ENCODE measurements at regions not wholly inside any gene's neighbourhood (a gene's known extent, or its start where the extent isn't known, plus 50 kb on each side); places are given as distances from the start of the nearest gene placed in this dataset.

DNA sequence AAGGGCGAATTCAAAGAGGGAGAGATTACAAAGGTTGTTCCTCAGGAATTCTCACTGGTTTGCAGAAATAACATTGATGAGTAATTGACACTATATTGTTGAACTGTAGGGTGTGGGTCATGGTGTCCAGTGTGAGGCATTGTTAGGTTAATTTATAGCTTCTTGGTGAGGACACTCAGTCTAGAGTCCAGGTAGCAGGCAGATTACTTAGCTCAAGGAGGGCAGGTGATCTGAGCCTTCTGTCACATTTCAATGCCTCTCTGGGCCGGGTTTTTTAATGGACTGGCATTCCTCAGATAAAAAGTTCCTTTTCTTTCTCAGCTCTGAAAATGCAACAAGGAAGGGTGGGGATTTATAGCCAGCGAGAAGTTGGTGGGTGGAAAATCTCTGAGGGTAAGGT, 194.2 kb upstream of the PROK2 start:
- H3K36me3 ChIP-seq, result no peaks in the 10 kb centered on the region
- H3K4me2 ChIP-seq, result no peak overlapping the region
- H3K27ac ChIP-seq, result no peak overlapping the region
- no peak overlapping the region for H3K4me3 ChIP-seq
- TF ChIP-seq Cebpa-rat (IDR thresholded peaks at IDR 0.05), result no peak
- H3K9me3 ChIP-seq, result no peaks in the 10 kb centered on the region
- H3K27me3 ChIP-seq, result no peaks in the 10 kb centered on the region
- H3K4me1 ChIP-seq, result peaks cover 39% of the 10 kb centered on the region
- H4K20me1 ChIP-seq, result no peaks in the 10 kb centered on the region
- no peak overlapping the region for H3K9ac ChIP-seq

DNA sequence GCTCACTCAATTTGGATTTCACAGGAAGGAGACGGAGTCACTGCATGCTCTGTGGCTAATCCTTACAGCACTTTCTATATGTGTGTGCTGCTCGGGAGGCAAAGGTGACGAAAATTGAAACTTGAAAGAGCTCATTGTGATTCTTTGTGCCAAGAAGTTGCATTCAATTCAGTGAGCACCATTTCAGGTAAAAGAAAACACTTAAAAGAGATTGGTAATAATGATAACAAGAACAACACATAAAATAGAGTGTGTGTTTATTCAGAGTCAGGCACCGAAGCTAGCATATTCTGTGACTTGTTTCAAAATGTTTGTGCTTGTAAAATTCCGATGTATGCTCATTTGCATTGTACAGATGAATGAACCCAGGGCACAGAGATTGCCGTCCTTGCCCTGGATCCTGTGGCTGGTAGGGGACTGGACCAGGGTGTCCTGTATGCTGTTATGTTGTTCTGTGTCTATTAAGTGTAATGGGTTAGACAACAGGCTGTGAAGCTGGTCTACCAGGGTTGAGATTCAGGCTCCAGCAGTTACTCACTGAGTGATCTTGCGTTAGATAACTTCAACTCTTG, 193.3 kb upstream of the PROK2 start:
- H3K9ac ChIP-seq, result no peak overlapping the region
- no peak overlapping the region for H3K4me2 ChIP-seq
- no peaks in the 10 kb centered on the region for H3K9me3 ChIP-seq
- peaks cover 33% of the 10 kb centered on the region for H3K4me1 ChIP-seq
- no peaks in the 10 kb centered on the region for H4K20me1 ChIP-seq
- H3K36me3 ChIP-seq, result no peaks in the 10 kb centered on the region
- no peak overlapping the region for H3K27ac ChIP-seq
- H3K4me3 ChIP-seq, result no peak overlapping the region
- no peak for TF ChIP-seq Cebpa-rat (IDR thresholded peaks at IDR 0.05)
- no peaks in the 10 kb centered on the region for H3K27me3 ChIP-seq

DNA sequence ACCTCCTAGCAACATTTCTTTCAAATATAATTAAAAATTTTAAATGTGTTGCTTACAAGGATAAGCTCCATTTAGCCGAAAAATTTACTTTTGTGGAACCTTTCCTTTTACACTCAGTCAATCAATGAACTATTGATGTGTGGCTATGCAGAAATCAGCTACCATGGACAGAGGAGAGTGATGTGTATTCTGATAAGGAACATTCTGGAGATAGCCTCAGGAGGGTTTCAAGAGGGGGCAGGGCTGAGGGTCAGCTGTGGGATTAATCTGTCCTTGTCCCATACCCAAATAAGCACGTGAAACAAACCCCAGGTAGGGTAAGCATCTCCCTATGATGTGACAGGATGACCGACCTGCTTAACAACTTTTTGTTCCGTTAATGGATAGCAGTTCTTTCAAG, 192.6 kb upstream of the PROK2 start:
- TF ChIP-seq Cebpa-rat (IDR thresholded peaks at IDR 0.05), result no peak
- no peaks in the 10 kb centered on the region for H3K27me3 ChIP-seq

DNA sequence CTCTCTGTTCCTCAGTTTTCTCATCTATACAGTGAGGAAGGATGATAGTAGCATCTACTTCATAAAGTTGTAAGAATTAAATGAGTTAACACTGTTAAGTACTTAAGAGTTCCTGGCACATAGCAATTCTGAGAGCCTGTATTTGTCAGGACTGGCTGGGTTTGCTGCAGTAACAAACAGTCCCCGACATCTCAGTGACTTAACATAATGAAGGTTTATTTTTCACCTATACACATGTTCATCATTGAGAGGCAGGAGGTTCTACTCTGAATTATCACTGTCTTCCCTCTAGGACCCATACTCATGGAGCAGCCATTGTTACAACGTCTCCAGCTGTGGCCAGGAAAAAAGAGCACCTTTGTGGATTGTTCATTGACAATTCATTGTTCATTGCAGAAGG, 190.6 kb upstream of the PROK2 start:
- no peak overlapping the region for H3K9ac ChIP-seq
- no peaks in the 10 kb centered on the region for H3K36me3 ChIP-seq
- H3K4me3 ChIP-seq, result no peak overlapping the region
- peak overlapping the region; percentile 60 for H3K4me2 ChIP-seq
- H4K20me1 ChIP-seq, result no peaks in the 10 kb centered on the region
- no peak overlapping the region for H3K27ac ChIP-seq
- H3K9me3 ChIP-seq, result no peaks in the 10 kb centered on the region
- H3K4me1 ChIP-seq, result peaks cover 47% of the 10 kb centered on the region
- no peaks in the 10 kb centered on the region for H3K27me3 ChIP-seq
- no peak for TF ChIP-seq Cebpa-rat (IDR thresholded peaks at IDR 0.05)

More for the DNA sequence above, 192.6 kb upstream of the PROK2 start:
- no peaks in the 10 kb centered on the region for H3K9me3 ChIP-seq
- H3K9ac ChIP-seq, result no peak overlapping the region
- peaks cover 35% of the 10 kb centered on the region for H3K4me1 ChIP-seq
- H3K36me3 ChIP-seq, result no peaks in the 10 kb centered on the region
- no peaks in the 10 kb centered on the region for H4K20me1 ChIP-seq
- H3K4me3 ChIP-seq, result no peak overlapping the region
- no peak overlapping the region for H3K4me2 ChIP-seq
- no peak overlapping the region for H3K27ac ChIP-seq

DNA sequence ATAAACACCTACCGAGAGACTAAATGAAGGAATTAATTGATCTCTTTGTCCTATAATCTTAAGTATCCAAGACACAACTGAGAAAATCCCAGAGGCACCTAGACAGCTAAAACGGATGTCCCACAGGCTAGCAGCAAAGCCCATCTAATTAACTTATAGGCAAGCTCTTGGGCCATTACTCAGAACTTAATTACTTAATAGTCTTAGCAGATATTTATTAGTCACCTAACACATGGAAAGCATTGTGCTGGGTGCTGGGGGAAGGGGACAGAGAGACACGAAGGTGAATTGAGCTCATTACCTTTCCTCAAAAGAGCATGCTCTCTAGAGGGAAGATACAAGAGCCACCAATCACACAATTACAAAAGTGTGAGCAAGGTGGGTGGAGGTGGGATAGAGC, 189.8 kb upstream of the PROK2 start:
- Histone ChIP-seq H3K36me3 (no peaks in the 10 kb centered on the region), H3K4me1 (peaks cover 47% of the 10 kb centered on the region), H3K9me3 (no peaks in the 10 kb centered on the region), H3K9ac (no peak overlapping the region), H3K4me3 (no peak overlapping the region), H3K27ac (no peak overlapping the region), H4K20me1 (no peaks in the 10 kb centered on the region), H3K27me3 (no peaks in the 10 kb centered on the region), H3K4me2 (no peak overlapping the region)
- no peak for TF ChIP-seq Cebpa-rat (IDR thresholded peaks at IDR 0.05)

DNA sequence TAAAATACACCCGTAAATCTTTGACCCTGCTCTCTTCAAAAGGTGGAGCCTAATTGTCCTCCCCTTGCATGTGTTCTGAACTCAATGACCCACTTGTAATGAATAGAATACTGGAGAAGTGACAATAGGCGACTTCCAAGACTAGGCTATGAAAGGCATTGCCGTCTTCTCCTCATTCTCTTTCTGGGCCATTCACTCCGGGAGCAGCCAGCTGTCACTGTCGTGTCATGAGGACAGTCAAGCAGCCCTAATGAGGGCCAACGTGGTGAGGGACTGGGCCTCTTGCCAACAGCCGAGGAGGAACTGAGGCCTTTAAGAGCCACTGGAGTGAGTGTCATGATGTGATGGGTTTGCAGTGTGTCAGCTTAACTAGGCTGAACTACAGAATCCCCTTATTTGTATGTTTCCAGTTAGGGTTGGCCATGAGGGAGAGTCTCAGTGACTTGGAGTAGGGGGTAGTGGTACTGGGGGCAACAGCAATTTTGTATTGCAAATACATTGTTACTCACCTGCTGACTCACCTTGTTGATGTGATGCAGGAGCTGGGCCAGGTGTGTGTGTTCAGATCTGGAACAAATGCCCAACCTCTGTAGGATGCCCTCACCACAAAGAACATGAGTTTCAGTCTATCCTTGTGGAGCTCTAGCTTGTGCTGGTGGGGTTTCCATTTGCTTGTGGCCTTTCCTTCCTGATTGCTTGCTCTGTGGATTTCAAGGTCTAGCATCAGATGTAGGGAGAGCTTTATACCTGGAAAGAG, 188.5 kb upstream of the PROK2 start:
- Histone ChIP-seq H3K9ac (no peak overlapping the region), H4K20me1 (no peaks in the 10 kb centered on the region), H3K27ac (no peak overlapping the region), H3K36me3 (no peaks in the 10 kb centered on the region), H3K4me1 (peaks cover 47% of the 10 kb centered on the region), H3K4me2 (no peak overlapping the region), H3K9me3 (no peaks in the 10 kb centered on the region), H3K27me3 (no peaks in the 10 kb centered on the region), H3K4me3 (no peak overlapping the region)
- no peak for TF ChIP-seq Cebpa-rat (IDR thresholded peaks at IDR 0.05)

DNA sequence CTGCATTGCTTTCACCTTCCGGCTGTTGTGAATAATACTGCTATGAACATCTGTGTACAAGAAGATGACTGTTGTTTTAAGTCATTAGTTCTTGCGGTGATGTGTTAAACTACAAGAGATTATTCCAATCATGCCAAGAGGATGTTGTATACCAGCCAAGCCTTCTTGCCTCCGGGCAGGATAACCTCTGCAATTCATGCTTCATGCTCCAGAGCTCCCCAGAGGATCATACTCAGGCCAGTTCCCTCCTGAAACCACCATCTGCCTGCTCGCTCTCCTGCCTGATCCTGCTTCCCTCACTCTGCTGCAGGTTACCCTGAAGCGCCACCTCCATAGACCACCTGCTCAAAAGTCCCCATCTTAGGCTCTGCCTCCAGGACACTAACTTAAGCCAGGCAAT, 187.1 kb upstream of the PROK2 start:
- no peak overlapping the region for H3K4me3 ChIP-seq
- H3K27ac ChIP-seq, result no peak overlapping the region
- no peak for TF ChIP-seq Cebpa-rat (IDR thresholded peaks at IDR 0.05)
- H3K4me2 ChIP-seq, result peak overlapping the region; percentile 27
- peaks cover 51% of the 10 kb centered on the region for H3K4me1 ChIP-seq
- H3K9ac ChIP-seq, result no peak overlapping the region
- H3K9me3 ChIP-seq, result no peaks in the 10 kb centered on the region
- H4K20me1 ChIP-seq, result no peaks in the 10 kb centered on the region
- H3K27me3 ChIP-seq, result no peaks in the 10 kb centered on the region
- no peaks in the 10 kb centered on the region for H3K36me3 ChIP-seq

DNA sequence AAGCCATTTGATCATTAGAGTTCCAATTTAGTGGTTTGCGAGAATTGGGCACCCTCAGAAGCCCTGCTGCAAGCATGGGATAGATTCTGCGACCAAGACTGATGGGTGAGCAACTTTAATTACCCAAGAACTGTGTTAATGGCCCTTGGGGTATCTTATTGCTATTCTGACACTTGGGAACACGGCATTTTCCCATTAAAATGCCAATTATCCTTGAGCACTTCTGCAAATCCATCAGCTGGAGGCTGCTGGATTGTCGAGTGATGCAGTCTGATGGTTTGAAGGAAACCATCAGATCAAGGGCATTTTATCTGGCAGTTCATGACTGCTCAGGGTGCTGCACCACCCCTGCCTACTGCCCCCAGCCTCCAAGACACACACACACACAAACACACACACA, 183.6 kb upstream of the PROK2 start:
- H4K20me1 ChIP-seq, result no peaks in the 10 kb centered on the region
- no peak overlapping the region for H3K9ac ChIP-seq
- H3K4me2 ChIP-seq, result no peak overlapping the region
- TF ChIP-seq Cebpa-rat (IDR thresholded peaks at IDR 0.05), result no peak
- peaks cover 58% of the 10 kb centered on the region for H3K4me1 ChIP-seq
- no peaks in the 10 kb centered on the region for H3K9me3 ChIP-seq
- H3K4me3 ChIP-seq, result no peak overlapping the region
- H3K27me3 ChIP-seq, result no peaks in the 10 kb centered on the region
- no peaks in the 10 kb centered on the region for H3K36me3 ChIP-seq
- no peak overlapping the region for H3K27ac ChIP-seq

DNA sequence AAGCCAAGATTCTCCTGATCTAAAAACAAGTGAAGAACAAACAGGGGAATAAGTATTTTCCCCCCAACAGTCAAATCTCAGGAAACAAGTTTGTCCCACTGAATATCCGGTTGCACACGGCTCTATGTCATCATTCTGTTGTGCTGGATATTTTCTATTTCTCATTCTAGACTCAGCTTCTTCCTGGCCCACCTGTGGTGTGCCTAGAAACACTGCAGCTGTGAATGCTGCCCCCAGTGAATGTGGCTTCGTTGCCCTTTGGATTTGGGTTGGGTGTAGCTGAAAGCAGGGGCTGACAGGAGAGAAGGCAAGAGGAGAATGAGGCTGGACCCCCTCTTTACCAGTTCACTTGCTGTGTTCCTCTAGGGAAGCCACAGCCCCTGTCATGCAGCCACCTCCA, 181.2 kb upstream of the PROK2 start:
- TF ChIP-seq Cebpa-rat (IDR thresholded peaks at IDR 0.05), result no peak
- H3K27ac ChIP-seq, result peak overlapping the region; percentile 28; the same call in 1 of the 2 replicates
- peak overlapping the region; percentile 39 for H3K4me2 ChIP-seq

DNA sequence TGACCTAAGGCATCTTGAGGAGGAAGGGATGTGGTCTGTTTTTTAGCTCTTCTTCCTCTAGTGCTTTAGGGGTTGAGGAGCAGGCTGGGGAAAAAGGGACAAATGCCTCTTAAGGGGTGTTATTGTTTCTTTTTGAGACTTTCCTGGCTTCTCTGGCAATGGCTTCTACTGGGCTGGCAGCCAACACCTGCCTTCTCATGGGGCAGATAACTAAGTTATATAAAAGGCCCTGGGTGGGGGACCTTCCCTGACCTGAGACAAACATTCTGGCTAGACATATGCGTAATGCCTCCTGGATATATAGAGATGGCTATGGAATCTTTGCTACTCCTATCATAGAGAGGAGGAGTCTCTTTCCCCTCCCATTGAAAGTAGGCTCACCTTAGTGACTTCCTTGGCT, 179.2 kb upstream of the PROK2 start:
- H3K27ac ChIP-seq, result no peak overlapping the region
- no peak for TF ChIP-seq Cebpa-rat (IDR thresholded peaks at IDR 0.05)

More for the DNA sequence above, 181.2 kb upstream of the PROK2 start:
- H4K20me1 ChIP-seq, result no peaks in the 10 kb centered on the region
- H3K27me3 ChIP-seq, result no peaks in the 10 kb centered on the region
- H3K36me3 ChIP-seq, result no peaks in the 10 kb centered on the region
- H3K9me3 ChIP-seq, result no peaks in the 10 kb centered on the region
- peaks cover 35% of the 10 kb centered on the region for H3K4me1 ChIP-seq
- H3K4me3 ChIP-seq, result no peak overlapping the region
- H3K9ac ChIP-seq, result no peak overlapping the region

More for the DNA sequence above, 179.2 kb upstream of the PROK2 start:
- H4K20me1 ChIP-seq, result no peaks in the 10 kb centered on the region
- H3K27me3 ChIP-seq, result no peaks in the 10 kb centered on the region
- H3K36me3 ChIP-seq, result no peaks in the 10 kb centered on the region
- peaks cover 35% of the 10 kb centered on the region for H3K4me1 ChIP-seq
- no peak overlapping the region for H3K4me2 ChIP-seq
- no peaks in the 10 kb centered on the region for H3K9me3 ChIP-seq
- H3K9ac ChIP-seq, result no peak overlapping the region
- no peak overlapping the region for H3K4me3 ChIP-seq

Measured in BLaER1 (cell line).